ENCODE measurements at regions not wholly inside any gene's neighbourhood (a gene's known extent, or its start where the extent isn't known, plus 50 kb on each side); places are given as distances from the start of the nearest gene placed in this dataset.

GRCh38 chr1:117747605-117748004 lies 141.8 kb downstream of the TENT5C start:
- TF ChIP-seq, protein P1, sequence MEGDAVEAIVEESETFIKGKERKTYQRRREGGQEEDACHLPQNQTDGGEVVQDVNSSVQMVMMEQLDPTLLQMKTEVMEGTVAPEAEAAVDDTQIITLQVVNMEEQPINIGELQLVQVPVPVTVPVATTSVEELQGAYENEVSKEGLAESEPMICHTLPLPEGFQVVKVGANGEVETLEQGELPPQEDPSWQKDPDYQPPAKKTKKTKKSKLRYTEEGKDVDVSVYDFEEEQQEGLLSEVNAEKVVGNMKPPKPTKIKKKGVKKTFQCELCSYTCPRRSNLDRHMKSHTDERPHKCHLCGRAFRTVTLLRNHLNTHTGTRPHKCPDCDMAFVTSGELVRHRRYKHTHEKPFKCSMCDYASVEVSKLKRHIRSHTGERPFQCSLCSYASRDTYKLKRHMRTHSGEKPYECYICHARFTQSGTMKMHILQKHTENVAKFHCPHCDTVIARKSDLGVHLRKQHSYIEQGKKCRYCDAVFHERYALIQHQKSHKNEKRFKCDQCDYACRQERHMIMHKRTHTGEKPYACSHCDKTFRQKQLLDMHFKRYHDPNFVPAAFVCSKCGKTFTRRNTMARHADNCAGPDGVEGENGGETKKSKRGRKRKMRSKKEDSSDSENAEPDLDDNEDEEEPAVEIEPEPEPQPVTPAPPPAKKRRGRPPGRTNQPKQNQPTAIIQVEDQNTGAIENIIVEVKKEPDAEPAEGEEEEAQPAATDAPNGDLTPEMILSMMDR (IDR thresholded peaks at IDR 0.05; ENCODE audit: low read length), result no peak
- no peak for TF ChIP-seq EZH2 (IDR thresholded peaks at IDR 0.05; ENCODE audit: borderline replicate concordance, low read length)
